Thoracic aorta (tissue), 2 donors: ENCODE measurements at regions not wholly inside any gene's neighbourhood (a gene's known extent, or its start where the extent isn't known, plus 50 kb on each side); places are given as distances from the start of the nearest gene placed in this dataset.

Experiments
- ATAC-seq: fragments of 150-250 bp; one replicate; pipeline ENCODE4 v1.8.0; 2017; ENCODE audit warnings: low read depth; ENCODE audit not compliant: insufficient number of reproducible peaks, low FRiP score
- DNase-seq: peaks from one replicate; pipeline ENCODE4 v3.0.0-alpha.2; 2020; ENCODE audit warnings: low spot score
- H3K27ac ChIP-seq, 2 donors: fragments of 200-600 bp; sonication (generic); 1 replicate in 1 of 2; 2 replicates in 1 of 2; pipeline ENCODE4 v1.5.1; 2016; ENCODE audit warnings: mild to moderate bottlenecking in 2 of 2, moderate library complexity in 2 of 2
- H3K27me3 ChIP-seq: fragments of 200-600 bp; sonication (generic); replicated peaks from 2 replicates; pipeline ENCODE4 v1.6.0; 2016; ENCODE audit warnings: mild to moderate bottlenecking; ENCODE audit not compliant: insufficient read depth
- H3K36me3 ChIP-seq: fragments of 200-600 bp; sonication (generic); one replicate; pipeline ENCODE4 v1.5.1; 2016
- H3K4me1 ChIP-seq, 2 donors: fragments of 200-600 bp; sonication (generic); 1 replicate in 1 of 2; 2 replicates in 1 of 2; pipeline versions ENCODE4 v1.5.1 to v1.6.0; 2016; ENCODE audit warnings: low read depth in 2 of 2, mild to moderate bottlenecking in 1 of 2; ENCODE audit not compliant: control insufficient read depth in 1 of 2
- H3K4me3 ChIP-seq: fragments of 200-600 bp; sonication (generic); 2 replicates; pipeline ENCODE4 v1.5.1; 2016; ENCODE audit warnings: mild to moderate bottlenecking
- H3K9me3 ChIP-seq: fragments of 200-600 bp; sonication (generic); 2 replicates; pipeline ENCODE4 v1.5.1; 2016
- TF ChIP-seq, protein P1 (sequence below): fragments of 200-600 bp; sonication (generic); IDR thresholded peaks from one replicate; pipeline ENCODE4 v1.5.1; 2019; ENCODE audit warnings: antibody characterized with exemption

DNA sequence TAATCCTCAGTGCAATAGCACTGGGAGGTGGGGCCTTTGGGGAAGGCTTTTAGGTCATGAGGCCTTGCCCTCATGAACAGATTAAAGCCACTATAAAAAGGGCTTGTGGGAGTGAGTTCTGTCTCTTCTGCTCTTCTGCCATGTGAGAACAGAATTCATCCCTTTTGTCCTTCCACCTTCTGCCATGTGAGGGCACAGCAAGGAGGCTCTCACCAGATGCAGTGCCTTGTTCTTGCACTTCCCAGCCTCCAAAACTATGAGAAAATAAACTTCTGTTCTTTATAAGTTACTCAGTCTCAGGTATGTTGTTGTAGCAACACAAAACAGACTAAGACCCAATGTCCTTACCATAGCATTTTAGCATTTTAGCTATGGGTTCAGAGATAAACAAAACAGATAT, 81.7 kb upstream of the CPLX2 start:
- no peaks in the 10 kb centered on the region for H3K27me3 ChIP-seq
- H3K4me3 ChIP-seq, result no peak overlapping the region
- no peak for ATAC-seq
- H3K9me3 ChIP-seq, result no peaks in the 10 kb centered on the region
- DNase-seq, result no peak
- H3K4me1 ChIP-seq, result no peaks in the 10 kb centered on the region
- H3K27ac ChIP-seq, result no peak overlapping the region
- no peaks in the 10 kb centered on the region for H3K36me3 ChIP-seq
- TF ChIP-seq, protein P1, sequence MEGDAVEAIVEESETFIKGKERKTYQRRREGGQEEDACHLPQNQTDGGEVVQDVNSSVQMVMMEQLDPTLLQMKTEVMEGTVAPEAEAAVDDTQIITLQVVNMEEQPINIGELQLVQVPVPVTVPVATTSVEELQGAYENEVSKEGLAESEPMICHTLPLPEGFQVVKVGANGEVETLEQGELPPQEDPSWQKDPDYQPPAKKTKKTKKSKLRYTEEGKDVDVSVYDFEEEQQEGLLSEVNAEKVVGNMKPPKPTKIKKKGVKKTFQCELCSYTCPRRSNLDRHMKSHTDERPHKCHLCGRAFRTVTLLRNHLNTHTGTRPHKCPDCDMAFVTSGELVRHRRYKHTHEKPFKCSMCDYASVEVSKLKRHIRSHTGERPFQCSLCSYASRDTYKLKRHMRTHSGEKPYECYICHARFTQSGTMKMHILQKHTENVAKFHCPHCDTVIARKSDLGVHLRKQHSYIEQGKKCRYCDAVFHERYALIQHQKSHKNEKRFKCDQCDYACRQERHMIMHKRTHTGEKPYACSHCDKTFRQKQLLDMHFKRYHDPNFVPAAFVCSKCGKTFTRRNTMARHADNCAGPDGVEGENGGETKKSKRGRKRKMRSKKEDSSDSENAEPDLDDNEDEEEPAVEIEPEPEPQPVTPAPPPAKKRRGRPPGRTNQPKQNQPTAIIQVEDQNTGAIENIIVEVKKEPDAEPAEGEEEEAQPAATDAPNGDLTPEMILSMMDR, result no peak

DNA sequence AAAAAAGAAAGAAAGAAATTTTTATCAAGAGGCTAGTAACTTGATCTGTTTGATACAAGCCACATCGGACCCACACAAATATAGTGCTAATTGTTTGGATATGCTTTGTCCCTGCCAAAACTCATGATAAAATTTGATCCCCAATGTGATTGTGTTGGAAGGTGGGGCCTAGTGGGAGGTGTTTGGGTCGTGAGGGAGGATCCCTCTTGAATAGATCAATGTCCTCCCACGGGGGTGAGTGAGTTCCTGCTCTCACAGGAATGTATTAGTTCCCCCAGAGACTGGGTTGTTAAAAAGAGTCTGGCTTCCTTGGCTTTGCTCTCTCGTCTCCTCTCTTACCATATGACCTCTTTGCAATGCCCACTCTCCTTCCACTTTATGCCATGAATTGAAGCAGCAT, 80.6 kb upstream of the CPLX2 start:
- no peaks in the 10 kb centered on the region for H3K9me3 ChIP-seq
- TF ChIP-seq, protein P1, result no peak
- H3K27me3 ChIP-seq, result no peaks in the 10 kb centered on the region
- no peaks in the 10 kb centered on the region for H3K36me3 ChIP-seq
- no peak overlapping the region for H3K27ac ChIP-seq
- ATAC-seq (no peak), DNase-seq (no peak)
- no peak overlapping the region for H3K4me3 ChIP-seq
- H3K4me1 ChIP-seq, result no peaks in the 10 kb centered on the region

DNA sequence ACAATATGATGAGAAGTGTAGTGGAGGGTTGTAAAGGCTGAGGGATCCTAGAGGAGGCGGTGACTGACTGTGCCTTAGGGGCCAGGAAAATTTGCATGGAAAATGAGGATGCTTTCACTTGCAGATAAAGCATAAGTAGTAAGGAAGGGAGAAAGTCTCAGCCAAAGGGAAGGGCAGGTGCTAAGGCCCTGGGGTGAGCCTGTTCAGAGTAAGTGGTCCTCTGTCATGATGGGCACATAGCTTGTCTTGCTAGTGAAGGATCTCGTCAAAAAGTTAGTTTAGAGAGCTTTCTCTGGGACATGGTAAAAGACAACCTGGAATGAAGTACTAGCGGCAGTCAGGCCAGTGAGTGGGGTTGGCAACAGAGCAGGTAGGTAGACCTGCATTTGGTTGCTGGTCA, 75.4 kb upstream of the CPLX2 start:
- Histone ChIP-seq H3K9me3 (no peaks in the 10 kb centered on the region), H3K27ac (no peak overlapping the region), H3K27me3 (no peaks in the 10 kb centered on the region), H3K36me3 (no peaks in the 10 kb centered on the region), H3K4me3 (no peak overlapping the region), H3K4me1 (peaks cover 4 to 10% of the 10 kb centered on the region in 2 donors)
- DNase-seq, result no peak
- no peak for ATAC-seq
- TF ChIP-seq, protein P1, result no peak

DNA sequence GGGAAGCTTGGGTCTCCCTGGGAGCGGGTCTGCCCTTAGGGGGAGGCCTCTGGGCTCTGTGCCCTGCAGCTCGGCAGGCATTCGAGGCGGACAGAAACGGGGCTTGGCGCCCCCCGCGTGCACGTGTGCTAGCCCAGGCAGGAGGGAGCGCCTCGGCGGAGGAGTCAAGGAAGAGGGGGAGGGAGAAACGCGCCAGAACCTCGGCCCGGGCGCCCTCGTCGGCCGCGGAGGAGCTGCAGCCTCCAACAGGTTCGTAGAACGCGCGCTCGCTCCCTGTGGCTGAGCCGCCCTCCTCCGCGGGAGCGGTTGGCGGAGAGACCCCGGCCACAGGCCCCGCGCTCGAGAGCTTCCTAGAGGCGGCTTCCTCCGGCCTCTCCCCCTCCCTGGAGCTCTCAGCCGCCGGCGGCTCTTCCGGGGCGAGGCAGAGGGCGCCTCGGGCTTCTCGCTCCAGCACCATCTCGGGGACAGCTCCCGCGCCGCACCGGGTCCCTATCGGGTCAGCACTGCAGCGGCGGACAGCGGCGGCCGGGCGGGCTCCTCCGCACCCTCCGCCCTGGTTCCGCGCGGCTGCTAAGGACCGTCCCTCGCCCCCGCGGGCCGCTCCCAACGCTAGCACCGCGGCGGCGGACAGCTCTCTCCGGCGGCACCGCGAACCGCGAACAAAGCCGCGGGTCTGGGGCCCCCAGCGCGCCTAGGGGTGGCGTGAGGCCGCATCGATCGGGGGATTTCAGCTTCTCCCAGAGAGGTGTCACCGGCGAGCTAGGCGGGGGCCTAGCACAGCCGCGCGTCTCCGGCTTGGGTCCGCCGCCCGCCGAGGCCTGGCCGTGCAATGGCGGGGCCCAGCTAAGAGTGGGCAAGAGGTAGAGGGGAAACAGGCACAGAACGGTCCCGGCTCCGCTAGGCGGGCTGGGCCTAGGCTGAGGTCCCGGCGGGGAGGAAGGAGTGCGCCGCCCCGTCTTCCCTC, 74.6 kb upstream of the CPLX2 start:
- TF ChIP-seq, protein P1, result no peak
- no peak overlapping the region for H3K27ac ChIP-seq
- no peaks in the 10 kb centered on the region for H3K27me3 ChIP-seq
- ATAC-seq (peak; percentile 57), DNase-seq (no peak)
- no peaks in the 10 kb centered on the region for H3K36me3 ChIP-seq
- peaks cover 4 to 10% of the 10 kb centered on the region in 2 donors for H3K4me1 ChIP-seq
- no peaks in the 10 kb centered on the region for H3K9me3 ChIP-seq
- H3K4me3 ChIP-seq, result peak overlapping the region; percentile 49

DNA sequence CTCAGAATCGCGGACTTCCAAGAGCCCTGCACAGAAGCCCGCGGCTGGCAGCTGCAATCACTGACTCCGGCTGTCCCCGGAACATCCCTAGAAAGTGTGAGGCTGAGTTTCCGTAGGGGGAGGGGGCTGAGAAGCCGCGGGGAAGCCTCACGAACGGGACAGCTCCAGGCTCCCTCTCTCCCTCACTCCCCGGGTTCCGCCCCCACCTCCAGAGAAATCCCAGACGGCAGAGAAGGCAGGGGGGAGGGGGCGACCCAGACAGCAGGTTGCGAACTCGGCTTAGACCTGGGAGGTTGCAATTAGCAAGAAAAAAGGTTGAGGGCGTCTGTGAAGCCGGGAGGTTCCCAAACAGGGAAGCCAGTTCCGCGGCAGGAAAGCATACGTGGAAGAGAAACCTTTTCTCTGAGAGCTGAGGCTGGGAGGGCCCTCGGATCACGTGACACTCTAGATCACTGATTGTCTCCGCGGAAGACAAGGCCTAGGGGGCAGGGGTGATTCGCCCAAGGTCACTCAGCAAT, 73.8 kb upstream of the CPLX2 start:
- Histone ChIP-seq H3K27me3 (no peaks in the 10 kb centered on the region), H3K4me3 (no peak overlapping the region), H3K36me3 (no peaks in the 10 kb centered on the region), H3K4me1 (peaks cover 4 to 10% of the 10 kb centered on the region in 2 donors), H3K9me3 (no peaks in the 10 kb centered on the region), H3K27ac (no peak overlapping the region)
- TF ChIP-seq, protein P1, result no peak
- DNase-seq (no peak), ATAC-seq (no peak)
